Stimulated activated naive CD8-positive, alpha-beta T cell treated with anti-CD3 and anti-CD28 coated beads, Interleukin-15, amount 100 ng/mL, for 72 hours (primary cell): ENCODE measurements at regions not wholly inside any gene's neighbourhood (a gene's known extent, or its start where the extent isn't known, plus 50 kb on each side); places are given as distances from the start of the nearest gene placed in this dataset.

ENCODE experiments used
- ATAC-seq: fragments of 150-1000 bp; cut with Tn5 transposase; 2 replicates; pipeline ENCODE4 v1.10.0; 2021; ENCODE audit warnings: mild to moderate bottlenecking, moderate library complexity
- DNase-seq, 2 donors: peaks; one replicate each; pipeline ENCODE4 v3.0.0; 2021 to 2022
- H3K27ac Mint-ChIP-seq, 2 donors: one replicate each; pipeline ENCODE4 v1.8.0; 2022; ENCODE audit warnings: mild to moderate bottlenecking in 2 of 2, mixed read lengths in 2 of 2, moderate library complexity in 2 of 2
- H3K27me3 Mint-ChIP-seq: one replicate; pipeline ENCODE4 v1.8.0; 2022; ENCODE audit warnings: mixed read lengths
- H3K4me1 Mint-ChIP-seq: one replicate; pipeline ENCODE4 v1.8.0; 2022; ENCODE audit warnings: mild to moderate bottlenecking, mixed read lengths
- H3K4me3 Mint-ChIP-seq, 2 donors: one replicate each; pipeline ENCODE4 v1.8.0; 2022; ENCODE audit warnings: mild to moderate bottlenecking in 2 of 2, mixed read lengths in 2 of 2, moderate library complexity in 1 of 2
- H3K9me3 Mint-ChIP-seq, 2 donors: one replicate each; pipeline ENCODE4 v1.8.0; 2022; ENCODE audit warnings: mixed read lengths in 2 of 2

DNA sequence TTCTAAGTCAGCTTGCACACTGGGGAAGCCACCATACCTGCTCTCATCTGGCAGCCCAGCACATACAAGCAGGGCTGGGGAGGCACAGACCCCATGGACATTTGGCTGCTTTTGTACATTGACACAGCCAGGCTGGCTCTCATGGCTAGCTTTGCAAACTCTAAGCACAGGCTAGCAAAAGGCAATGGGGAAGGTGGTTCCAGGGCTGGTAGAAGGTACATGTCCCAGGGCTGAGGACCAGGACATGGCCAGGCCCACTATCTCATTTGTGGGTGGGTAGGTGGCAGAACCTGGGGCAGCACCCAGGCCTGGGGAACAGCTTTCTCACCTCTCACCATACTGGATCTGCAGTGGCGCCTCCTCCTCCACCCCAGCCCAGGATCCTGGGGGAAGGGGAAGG is 90.9 kb downstream of the HS1BP3 start:
- H3K27me3 Mint-ChIP-seq = peaks cover 24% of the 10 kb centered on the region
- H3K27ac Mint-ChIP-seq = no peak overlapping the region
- ATAC-seq (no peak), DNase-seq (no peak)
- no peaks in the 10 kb centered on the region for H3K4me1 Mint-ChIP-seq
- no peaks in the 10 kb centered on the region for H3K9me3 Mint-ChIP-seq
- H3K4me3 Mint-ChIP-seq = no peak overlapping the region

DNA sequence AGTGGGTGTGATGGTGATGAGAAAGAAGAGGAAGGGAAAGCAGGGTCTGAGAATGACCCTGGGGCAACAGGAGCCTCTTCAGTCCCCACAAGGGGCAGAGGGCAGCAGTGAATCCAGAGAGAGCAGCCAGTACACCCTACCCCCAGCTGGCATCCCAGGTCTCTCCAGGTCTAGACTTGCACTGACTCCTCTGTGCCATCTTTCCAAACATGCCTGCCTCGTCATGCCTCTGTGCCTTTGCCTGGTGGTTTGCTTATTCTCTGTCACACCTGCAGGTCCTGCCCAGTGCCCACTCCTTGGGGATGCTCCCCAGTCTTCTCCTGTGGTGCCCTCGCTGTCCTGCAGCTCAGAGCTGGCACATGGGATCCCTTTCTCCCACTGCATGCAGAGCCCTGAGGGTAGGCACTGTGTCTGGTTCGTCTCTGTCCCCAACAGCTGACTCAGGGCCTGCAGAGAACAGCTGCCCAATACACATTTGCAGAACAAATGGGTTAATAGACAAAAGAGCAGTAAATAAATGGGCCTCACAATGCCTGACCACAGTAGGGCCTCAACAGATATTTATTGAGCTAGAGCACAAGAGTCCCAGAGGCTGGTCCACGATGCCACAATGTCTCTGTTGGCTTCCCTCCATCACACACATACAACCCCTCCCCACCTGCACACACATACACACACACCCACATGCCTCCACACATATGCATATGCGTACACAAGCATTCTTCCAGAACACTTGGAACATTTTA is 89.8 kb downstream of the HS1BP3 start:
- ATAC-seq = no peak
- no peak overlapping the region for H3K27ac Mint-ChIP-seq
- no peaks in the 10 kb centered on the region for H3K4me1 Mint-ChIP-seq
- DNase-seq = no peak
- H3K9me3 Mint-ChIP-seq = no peaks in the 10 kb centered on the region
- H3K27me3 Mint-ChIP-seq = peaks cover 31% of the 10 kb centered on the region
- H3K4me3 Mint-ChIP-seq = no peak overlapping the region

DNA sequence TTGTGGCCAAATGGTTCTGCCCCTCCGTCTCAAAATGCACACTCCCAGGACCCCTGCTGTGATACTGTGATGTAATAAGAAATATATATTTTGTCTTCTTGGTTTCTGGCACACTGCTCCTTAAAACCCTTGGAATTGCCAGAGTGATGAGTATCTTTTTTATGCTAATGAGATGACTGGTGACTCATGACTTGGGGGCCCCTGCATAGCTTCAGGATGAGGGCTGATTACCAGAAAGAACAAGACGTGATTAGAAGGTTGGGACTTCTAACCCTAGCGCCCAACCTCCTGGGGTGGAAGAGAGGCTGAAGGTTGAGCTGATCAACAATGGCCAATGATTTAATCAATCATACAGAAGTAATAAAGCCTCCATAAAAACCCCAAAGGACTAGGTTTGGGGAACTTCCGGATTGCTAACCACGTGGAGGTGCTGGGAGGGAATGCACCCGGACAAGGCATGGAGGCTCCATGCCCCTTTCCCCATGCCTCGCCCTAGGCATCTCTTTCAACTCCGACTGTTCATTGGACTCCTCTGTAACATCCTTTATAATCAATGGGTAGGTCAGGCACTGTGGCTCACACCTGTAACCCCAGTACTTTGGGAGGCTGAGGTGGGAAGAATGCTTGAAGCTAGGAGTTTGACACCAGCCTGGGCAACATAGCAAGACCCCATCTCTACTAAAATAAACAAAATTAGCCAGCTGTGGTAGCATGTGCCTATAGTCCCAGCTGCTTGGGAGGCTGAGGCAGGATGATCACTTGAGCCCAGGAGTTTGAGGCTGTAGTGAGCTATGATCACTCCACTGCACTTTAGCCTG is 89.1 kb downstream of the HS1BP3 start:
- peaks cover 31% of the 10 kb centered on the region for H3K27me3 Mint-ChIP-seq
- no peaks in the 10 kb centered on the region for H3K4me1 Mint-ChIP-seq
- no peak for DNase-seq
- no peak overlapping the region for H3K27ac Mint-ChIP-seq
- H3K4me3 Mint-ChIP-seq = no peak overlapping the region
- no peak for ATAC-seq
- H3K9me3 Mint-ChIP-seq = no peaks in the 10 kb centered on the region

GRCh38 chr2:20562540-20563225 is 88.2 kb downstream of the HS1BP3 start:
- Mint-ChIP-seq H3K4me1 (no peaks in the 10 kb centered on the region), H3K9me3 (no peaks in the 10 kb centered on the region), H3K27ac (no peak overlapping the region), H3K27me3 (peaks cover 26% of the 10 kb centered on the region), H3K4me3 (no peak overlapping the region)
- ATAC-seq (no peak), DNase-seq (no peak)

DNA sequence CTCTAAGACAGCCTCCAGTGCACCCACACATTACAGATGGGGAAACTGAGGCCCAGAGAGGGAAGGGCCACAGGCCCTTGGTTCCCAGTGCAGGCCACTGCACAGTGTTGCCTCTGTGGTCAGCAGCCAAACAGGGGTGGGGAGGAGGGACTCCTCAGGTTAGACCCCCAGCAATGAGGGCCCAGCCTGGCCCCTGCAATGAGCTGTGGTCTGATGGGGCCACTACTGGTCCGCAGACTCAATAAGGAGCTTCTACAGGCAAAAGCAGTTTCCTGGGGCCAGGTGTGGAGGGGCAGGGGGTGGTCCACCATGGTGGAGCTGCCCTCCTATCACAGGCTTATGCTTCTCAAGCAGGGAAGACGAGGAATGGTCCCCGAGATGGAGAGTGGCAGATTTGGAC is 87.6 kb downstream of the HS1BP3 start:
- Mint-ChIP-seq H3K9me3 (no peaks in the 10 kb centered on the region), H3K27me3 (peaks cover 23% of the 10 kb centered on the region), H3K4me1 (no peaks in the 10 kb centered on the region), H3K27ac (no peak overlapping the region), H3K4me3 (no peak overlapping the region)
- no peak for DNase-seq
- ATAC-seq = no peak

- no peaks in the 10 kb centered on the region for H3K9me3 Mint-ChIP-seq
- no peaks in the 10 kb centered on the region for H3K4me1 Mint-ChIP-seq
- peaks cover 23% of the 10 kb centered on the region for H3K27me3 Mint-ChIP-seq
- DNase-seq (no peak), ATAC-seq (no peak)
- no peak overlapping the region for H3K4me3 Mint-ChIP-seq
- no peak overlapping the region for H3K27ac Mint-ChIP-seq
Observed at GRCh38 chr2:20563833-20564232, 87.1 kb downstream of the HS1BP3 start.

DNA sequence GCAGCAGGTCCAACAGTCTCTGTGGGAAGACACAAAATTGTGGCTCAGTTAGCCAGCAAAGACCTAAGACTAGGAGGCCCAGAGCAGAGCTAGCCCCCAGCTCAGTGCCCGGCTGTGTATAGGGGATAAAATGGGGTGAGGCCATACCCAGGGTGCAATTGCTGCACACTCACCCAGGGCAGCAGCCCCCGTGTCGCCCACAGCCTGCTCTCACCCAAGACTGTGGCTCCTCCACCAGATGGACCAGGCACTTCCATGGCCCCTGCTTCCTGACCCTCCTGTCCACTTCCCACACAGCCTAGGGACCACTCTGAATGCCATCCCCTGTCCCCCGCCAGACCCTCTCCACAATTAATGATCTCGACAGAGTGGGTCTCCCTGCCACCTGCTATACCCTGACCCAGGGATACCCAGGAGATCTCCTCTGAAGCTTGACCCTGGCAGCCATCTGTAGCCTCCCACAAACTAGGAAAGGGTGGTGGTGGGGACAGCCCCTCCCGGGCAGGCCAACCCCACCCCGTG is 85.7 kb downstream of the HS1BP3 start:
- ATAC-seq = peak; percentile 16
- no peak overlapping the region for H3K27ac Mint-ChIP-seq
- no peak for DNase-seq
- no peaks in the 10 kb centered on the region for H3K9me3 Mint-ChIP-seq
- H3K4me3 Mint-ChIP-seq = no peak overlapping the region
- H3K27me3 Mint-ChIP-seq = peaks cover 23% of the 10 kb centered on the region
- no peaks in the 10 kb centered on the region for H3K4me1 Mint-ChIP-seq

DNA sequence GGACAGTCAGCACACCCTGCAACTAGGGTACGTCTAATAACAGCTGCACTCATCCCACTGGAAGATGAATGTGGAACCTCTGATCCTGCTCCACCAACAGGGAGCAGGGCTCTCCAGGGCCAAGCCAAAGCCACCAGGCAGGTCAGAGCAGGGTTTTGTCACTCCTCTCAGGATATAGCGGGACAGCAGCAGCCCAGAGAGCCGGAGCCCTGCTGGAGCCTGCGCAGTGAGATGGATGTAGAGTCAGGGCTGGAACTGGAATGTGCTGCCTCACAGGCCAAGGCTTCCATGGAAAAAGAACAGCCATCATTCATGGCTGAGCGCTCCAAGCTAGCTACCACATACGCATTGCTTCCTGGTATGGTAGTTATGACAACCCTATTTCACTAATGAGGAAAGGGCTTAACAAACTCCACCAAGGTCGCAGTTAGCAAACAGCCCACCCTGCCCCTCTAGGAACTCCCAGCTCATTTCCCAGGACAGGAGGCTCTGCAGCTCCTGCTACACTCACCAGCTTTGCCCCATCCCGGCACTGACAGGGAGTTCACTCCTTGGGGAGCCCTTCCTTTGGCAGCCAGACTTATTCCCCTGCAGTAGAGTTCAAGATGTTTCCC is 85.2 kb downstream of the HS1BP3 start:
- no peaks in the 10 kb centered on the region for H3K4me1 Mint-ChIP-seq
- H3K27ac Mint-ChIP-seq = peak overlapping the region in 1 of 2 donors; percentile 59
- H3K9me3 Mint-ChIP-seq = no peaks in the 10 kb centered on the region
- ATAC-seq (no peak), DNase-seq (no peak)
- H3K4me3 Mint-ChIP-seq = no peak overlapping the region
- peaks cover 23% of the 10 kb centered on the region for H3K27me3 Mint-ChIP-seq

DNA sequence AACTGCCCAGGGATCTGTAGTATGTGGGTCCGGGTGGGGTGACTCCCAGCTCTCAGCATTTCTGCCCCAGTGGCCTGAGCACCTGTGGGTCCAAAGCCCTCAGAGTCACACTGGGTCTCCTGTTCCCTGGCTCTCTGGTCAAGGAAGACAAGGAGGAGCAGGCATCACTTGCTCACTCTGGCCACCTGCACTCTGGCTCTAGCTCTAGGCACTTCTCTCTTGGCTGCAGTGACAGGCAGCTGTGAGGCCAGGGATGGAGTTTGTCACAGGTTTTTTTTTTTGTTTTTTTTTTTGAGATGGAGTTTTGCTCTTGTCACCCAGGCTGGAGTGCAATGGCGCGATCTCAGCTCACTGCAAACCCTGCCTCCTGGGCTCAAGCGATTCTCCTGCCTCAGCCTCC is 84.6 kb downstream of the HS1BP3 start:
- Mint-ChIP-seq H3K27ac (peak overlapping the region in 1 of 2 donors; percentile 59), H3K4me3 (no peak overlapping the region), H3K9me3 (no peaks in the 10 kb centered on the region), H3K27me3 (peaks cover 23% of the 10 kb centered on the region), H3K4me1 (peaks cover under 1% of the 10 kb centered on the region)
- ATAC-seq = no peak
- no peak for DNase-seq

DNA sequence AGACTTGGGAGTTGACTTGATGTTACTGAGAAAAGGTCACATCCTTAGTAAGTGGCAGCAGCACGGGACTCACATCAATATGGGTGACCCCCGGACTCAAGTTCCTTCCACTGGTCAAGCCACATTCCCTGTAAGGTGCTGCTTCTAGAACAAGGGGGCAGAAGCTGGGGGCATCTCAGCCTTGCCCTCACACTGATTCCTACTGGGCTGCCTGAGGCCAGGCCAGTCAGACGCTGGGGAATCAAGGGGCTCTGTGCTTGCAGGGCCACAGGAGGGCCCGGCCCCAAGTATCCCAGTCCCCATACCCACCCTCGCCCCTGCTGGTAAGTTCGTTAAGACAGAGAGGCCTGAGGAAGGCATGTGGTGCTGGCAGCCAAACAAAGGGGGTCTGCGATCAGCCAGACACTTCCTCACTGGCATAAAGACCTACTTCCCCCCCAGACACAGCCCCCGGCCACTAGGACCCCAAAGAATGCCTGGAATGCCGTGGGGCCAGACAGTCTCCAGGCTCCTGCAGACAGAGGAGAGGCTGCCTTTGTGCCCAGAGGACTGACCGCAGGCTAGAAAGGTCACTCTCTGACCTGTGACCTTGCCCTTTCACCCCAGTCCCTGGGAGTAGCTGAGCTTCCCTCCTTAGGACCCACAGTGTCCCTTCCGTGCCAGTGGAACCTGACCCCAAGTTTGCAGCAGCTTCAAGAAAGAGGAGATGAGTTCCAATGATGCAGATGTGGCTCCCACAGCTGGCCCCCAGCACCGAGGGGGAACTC is 83.6 kb downstream of the HS1BP3 start:
- no peak overlapping the region for H3K4me3 Mint-ChIP-seq
- DNase-seq (no peak), ATAC-seq (no peak)
- H3K9me3 Mint-ChIP-seq = no peaks in the 10 kb centered on the region
- peaks cover 10% of the 10 kb centered on the region for H3K4me1 Mint-ChIP-seq
- H3K27me3 Mint-ChIP-seq = peaks cover 23% of the 10 kb centered on the region
- no peak overlapping the region for H3K27ac Mint-ChIP-seq
